Activated CD4-positive, CD25-positive, alpha-beta regulatory T cell treated with anti-CD3 and anti-CD28 coated beads, Interleukin-2, amount 50 U/mL, for 24 hours (primary cell): ENCODE measurements at regions not wholly inside any gene's neighbourhood (a gene's known extent, or its start where the extent isn't known, plus 50 kb on each side); places are given as distances from the start of the nearest gene placed in this dataset.

Experiments
- ATAC-seq, 2 donors: fragments of 150-1000 bp; cut with Tn5 transposase; one replicate each; pipeline ENCODE4 v1.10.0; 2021; ENCODE audit warnings: mild to moderate bottlenecking in 1 of 2, moderate library complexity in 1 of 2

DNA sequence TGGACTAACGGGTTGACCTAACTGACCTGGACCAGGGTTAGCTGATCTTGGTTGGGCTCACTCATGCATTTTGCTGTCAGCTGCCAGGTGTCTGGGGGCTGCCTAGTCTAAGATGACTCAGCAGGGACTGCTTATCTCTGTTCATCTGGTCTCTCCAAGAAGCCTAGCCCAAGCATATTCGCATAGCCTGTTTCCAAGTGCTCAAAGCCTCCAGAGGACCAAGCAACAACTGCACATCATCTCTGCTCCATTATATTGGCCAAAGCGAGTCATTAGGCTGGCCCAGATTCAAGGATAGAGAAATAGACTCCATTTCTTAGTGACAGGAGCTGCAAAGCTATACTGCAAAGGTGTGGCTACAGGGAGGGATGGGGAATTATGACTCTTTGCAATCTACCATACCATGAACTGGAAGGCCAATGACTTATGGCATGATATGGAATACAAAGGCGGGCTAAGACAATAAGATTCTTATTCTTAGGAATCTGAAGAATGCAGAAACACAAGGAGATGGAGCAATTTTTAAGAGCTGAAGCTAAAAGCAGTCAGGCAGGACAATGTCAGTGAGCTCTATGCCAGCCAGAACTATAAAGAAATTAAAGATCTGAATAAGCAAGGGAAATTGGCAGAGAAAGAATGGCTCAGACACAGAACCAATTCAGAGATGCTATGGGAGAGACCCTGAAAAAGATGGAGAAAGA is 194.6 kb upstream of the FSCB start:
- no peak for ATAC-seq

DNA sequence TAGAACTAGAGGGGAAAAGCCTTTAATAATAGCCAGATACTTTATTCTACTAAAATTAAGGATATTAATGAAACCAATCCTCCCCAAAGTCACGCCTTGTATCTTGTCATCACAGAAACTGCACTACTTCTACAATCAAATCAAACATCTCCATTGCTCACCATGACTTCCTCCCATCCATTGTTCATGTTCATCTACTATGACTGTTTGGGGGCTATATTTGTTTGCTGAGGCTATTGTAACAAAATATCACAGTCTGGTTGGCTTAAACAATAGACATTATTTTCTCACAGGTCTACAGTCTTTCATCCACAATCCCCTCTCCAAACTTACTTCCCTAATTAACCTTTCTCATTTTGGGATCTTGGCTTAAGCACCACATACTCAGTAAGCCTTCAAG is 193.6 kb upstream of the FSCB start:
- ATAC-seq, result no peak

DNA sequence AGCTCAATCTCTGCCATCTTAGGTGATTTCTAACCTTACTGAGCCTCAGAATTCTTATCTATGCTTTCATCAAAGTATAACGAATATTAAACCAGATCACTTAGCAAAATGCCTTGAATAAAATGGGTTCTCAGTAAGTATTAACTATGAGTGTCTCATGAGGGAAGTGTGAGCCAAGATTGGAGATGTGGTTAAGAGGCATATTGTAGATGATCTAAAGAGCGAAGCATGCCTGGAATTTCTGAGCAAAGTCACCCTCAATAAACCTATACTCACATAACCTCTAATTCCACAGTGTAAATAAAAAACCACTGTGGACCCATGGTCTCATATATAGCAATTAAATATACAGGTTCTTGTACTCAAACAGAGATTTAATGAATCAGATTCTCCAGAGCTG is 193.1 kb upstream of the FSCB start:
- no peak for ATAC-seq

DNA sequence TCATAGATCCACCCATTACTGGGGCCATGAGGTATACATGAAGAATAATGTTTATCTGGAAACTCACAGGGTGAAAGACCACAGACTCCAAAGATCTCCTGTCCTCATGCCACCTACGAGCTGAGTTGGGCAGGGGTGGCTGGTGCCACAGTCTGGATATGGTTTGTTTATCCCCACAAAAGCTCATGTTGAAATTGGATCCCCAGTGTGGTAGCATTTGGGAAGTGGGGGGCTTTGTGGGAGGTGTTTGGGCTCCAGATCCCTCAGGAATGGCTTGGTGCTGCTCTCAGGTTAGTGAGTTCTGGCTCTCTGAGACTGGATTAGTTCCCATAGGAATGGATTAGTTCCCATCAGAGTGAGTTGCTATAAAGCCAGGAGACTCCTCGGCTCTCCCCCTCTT is 192.3 kb upstream of the FSCB start:
- no peak for ATAC-seq

DNA sequence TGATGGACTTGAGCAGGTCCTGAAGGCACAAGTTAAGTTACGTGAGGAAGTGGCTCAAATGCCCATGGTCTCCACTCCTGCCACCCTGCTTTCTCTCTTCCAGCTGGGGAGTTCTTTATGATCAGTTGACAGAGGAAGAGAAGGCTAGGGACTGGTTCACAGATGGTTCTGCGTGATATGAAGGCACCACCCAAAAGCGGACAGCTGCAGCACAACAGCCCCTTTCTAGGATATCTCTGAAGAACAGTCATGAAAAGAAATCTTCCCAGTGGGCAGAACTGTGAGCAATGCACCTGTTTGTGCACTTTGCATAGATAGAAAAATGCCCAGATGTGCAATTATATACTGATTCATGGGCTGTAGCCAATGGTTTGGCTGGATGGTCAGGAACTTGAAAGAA is 162.4 kb upstream of the FSCB start:
- ATAC-seq, result no peak

DNA sequence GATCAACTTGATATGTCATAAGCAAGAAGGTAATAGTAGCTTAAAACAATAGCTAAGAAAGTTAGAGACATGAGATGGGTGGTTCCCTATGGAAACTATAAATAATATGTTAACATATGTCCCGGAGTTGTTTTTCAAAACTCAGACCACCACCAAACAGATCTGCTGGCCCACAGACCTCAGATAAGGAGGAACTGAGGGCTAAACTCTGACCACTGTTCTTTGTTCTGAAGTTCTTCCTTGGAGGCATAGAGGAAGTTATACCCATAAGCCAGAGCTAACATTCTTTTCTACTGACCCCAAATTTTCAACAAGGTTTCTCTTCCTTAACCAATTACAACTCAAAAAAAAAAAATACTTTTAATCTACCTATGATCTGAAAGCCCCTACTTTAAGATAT is 156.1 kb upstream of the FSCB start:
- ATAC-seq, result no peak

DNA sequence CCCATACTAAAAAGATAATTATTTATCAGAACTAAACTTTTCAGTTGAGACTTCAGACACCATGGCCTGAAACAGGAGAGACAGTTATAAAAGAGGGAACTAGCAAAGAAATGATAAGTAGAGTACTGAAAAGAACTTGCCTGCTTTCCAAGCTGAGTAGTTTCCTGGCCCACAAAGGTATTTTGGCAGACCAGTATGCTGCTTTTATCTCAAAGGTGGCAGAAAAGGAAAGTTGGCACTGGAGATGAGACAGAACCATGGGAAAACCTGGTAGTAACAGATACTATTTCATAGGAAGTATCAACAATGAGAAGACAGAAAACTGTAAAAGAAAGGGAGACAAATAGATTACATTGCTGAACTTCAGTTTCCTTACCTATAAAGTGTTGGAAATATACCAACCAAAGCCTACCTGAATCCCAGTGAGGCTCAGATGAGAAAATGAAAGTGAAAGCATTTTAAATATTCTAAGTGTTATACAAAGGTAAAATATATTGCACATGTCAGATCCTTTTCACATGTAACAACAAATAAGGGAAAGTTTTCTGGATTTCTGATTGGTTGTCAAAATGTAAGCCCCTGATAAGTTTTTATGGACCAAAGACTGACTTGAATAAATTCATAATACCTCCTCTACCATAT is 155.3 kb upstream of the FSCB start:
- peak in 1 of 2 donors; percentile 32 for ATAC-seq

DNA sequence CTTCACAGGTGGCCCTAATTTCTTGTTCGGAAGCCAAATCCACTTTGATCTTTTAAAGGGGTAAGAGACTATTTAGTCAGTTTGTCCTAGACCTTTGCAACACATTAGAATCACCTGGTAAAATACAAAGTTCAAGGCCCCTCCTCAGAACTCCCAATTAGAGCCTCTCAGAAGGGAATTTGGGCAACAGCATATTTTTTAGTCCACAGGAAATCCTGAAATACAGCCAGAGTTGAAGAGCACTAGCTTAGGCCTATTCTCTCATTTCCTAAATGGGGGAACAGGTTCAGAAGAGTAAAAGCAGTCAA is 151.3 kb upstream of the FSCB start:
- ATAC-seq, result no peak

DNA sequence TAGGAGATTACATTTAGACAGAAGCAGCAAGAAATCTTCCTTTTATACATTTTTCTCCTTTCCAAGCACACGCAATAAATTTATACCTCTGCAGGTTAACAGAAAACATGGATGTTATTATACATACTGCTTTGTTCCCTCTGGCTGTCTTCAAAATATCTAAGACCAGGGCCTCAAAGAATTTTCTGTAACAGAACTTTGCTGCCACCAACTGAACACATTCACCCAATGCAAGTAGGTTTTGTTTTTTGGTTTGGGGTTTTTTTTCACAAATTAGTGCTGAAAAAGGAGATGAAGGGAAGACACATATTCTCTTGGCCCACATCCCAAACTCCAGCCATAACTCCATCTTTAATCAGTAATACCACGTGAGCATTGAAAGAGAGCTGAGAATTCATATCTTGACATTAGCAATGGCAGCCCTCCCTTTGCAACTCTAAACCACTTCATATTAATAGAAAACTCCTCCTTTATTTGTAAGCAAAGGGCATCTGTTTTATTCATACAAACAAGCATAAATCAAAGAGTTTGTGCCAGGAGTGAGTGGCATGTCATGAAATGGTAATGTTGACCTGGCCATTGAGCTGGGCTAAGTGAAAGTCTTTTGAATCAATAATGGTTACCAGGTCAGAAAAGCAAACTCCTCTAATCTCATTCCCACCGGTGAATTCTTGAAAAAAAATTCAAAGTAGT is 150.8 kb upstream of the FSCB start:
- no peak for ATAC-seq

DNA sequence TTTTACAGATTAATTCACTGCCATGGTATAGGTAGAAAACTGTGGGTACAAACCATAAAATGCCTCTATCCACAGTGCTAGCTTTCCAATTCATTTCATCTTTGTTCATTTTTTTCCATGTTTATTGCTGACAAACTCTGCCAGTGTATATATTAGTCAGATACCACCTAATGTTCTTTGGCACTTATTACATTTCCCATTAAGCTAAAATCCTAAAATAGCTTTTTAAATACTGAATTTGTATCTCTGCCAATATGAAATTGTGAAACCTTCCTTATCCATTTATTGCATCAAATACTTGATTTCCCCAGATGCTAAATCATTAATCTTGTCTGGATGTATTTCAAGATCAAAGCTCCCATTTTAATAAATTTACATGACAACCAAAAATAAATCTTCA is 150.1 kb upstream of the FSCB start:
- ATAC-seq, result no peak

DNA sequence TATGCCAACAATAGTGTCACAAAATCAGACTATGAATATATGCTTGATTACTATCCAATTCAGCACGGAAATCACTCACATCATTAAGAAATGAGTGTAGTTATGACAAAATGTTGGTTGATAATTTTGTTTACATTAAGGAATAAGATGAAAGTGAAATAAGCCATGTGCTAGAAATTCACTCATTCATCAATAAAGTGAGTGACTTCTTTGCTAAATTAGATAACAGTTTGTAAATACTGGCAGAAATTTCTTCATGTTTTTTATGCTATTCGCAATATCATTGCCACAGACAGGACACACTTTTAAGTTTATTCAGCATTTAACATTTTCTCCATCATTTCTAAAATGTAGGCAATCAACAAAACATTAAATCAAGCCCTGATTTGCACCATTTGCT is 147.5 kb upstream of the FSCB start:
- no peak for ATAC-seq

DNA sequence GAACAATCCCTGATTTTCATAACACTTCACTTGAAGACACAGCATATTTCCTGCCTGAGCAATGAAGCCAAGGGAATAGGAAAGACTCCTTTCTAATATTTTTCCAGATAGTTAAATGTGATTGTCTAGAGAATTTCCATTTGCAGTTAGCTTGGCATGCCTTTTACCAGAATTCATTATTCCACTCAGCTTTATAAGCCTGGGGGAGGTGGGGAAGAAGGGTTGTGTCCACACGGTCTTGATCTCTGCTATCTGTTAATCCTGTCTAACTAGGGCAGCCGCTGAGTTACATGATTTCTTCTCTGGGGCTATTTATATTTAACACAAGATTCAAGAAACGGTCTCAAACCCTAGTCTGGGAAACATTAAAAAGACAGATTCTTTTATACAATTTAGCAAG is 146.6 kb upstream of the FSCB start:
- no peak for ATAC-seq

DNA sequence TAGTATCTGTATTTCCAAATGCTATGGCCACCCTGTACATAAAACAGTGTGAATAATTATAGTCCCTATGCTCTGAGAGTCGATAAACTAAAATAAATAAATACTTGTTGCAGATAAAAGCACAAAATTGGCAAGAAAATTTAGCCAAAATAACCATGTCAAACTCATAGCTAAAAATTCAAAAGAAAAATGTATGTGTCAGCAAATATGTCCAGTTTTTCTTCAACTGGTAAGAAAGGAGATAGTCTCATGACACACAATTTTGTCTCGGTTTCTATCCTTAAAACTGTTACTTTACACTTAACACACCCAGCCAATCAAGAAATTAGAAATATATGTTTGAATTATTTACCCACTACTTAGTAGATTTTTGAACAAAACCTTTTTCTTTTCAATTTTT is 145.6 kb upstream of the FSCB start:
- no peak for ATAC-seq

DNA sequence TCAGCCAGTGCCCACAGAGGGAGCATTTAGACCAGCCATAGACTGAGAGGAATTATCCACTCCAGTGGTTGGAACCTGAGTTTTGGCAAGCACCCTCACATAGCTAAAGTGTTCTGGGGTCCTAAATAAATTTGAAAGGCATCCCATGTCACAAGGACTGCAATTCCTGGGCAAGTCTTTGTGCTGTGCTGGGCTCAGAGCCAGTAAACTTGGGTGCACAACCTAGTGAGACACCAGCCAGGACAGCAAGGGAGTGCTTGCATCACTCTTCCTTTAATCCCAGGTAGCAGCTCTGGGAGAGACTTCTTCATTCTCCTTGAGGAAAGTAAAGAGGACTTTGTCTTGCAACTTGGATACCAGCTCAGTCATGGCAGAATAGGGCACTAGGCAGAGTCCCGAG is 142.0 kb upstream of the FSCB start:
- ATAC-seq, result no peak

DNA sequence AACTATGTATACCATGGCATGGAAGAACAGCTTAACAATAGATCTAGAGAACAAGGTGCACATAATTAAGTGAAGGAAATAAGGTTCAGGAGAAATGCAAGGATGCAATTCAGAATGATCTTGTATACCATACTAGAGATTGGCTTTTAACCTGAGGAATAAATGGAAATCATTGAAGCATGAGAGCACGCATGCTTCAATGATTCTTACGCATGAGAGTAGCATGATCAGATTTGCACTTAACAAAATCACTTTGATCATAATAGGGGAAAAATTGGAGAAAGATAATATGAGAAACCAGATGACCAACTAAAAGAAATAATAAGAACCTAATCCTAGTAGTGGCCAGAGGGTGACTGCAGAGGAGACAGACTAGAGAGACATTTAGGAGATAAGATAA is 133.3 kb upstream of the FSCB start:
- no peak for ATAC-seq

DNA sequence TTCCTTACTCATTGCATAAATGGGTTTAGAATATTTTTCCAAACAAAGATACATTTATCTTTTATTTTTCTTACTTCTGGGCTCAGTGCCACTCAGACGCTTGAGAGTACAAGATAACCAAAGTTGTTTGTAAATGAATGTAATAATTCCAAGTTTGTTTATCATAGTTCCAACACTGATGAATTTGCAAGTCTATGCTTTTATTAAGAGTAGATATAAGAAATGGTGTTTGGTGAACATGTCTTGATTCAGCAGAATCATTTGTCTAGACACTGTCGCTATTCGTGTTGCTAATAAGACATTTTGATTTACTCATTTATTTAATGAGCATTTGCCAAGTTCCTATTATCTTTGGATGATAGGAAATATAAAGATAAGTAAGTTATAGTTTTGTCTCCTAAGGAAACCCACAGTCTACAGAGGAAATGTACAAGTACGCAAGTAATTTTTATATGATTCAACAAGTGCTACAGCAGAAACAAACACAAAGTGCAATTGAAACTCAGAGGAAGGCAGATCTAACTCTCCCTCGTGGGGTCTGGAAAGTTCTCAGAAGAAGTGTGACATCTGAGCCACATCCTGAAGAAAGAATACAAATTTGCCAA is 132.8 kb upstream of the FSCB start:
- no peak for ATAC-seq

DNA sequence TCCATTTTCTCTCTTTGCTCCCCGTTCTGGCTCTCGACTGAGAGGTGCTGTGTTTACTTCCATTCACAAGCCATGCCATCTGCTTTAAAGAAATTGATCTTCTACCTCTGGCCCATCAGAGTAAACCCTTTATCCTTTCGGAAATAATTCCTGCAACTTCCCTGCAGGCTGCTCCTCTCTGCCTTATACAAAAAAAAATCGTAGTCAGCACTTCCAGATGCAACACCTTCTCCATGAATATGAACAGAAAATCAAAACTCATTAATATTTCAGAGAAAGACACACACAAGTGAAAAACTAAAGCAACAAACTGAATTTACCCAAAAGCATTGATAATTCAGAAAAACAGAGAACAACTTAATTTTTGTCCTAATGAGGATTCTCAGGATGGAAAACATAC is 127.6 kb upstream of the FSCB start:
- no peak for ATAC-seq

DNA sequence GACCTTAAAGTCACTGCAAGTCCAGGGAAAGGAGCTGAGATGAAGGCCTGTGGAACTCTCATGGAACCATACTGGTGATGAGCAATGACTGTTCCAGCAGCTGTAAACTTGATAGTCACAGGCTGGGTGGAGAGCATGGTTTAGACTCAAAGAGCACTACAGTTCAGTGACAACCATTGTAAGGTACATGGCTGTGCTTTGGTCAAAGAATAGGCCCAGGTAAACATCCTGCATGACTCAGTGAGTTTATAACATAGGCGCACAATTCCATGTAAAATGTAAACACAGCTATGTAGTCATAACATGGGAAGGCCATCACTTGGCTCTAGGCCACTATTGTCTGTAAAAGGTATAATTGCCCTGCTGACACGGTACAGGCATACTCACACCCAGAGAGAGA is 119.3 kb upstream of the FSCB start:
- no peak for ATAC-seq

DNA sequence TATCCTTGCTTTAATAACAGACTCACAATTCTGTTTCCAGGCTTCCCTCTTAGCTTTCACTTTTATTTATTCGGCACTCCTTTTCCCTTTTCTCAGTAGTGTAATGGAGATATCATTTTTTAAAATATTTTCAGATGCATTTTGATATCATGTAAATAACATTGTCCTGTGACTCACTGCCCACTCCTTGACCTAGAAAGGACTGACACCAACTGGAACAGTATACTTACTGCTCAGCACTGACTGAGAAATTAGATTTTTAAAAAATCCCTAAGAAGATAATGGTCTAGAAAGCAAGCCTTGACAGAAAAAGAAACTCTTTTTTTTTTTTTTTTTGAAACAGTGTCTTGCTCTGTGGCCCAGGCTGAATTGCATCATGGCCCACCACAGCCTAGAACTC is 118.0 kb upstream of the FSCB start:
- no peak for ATAC-seq

DNA sequence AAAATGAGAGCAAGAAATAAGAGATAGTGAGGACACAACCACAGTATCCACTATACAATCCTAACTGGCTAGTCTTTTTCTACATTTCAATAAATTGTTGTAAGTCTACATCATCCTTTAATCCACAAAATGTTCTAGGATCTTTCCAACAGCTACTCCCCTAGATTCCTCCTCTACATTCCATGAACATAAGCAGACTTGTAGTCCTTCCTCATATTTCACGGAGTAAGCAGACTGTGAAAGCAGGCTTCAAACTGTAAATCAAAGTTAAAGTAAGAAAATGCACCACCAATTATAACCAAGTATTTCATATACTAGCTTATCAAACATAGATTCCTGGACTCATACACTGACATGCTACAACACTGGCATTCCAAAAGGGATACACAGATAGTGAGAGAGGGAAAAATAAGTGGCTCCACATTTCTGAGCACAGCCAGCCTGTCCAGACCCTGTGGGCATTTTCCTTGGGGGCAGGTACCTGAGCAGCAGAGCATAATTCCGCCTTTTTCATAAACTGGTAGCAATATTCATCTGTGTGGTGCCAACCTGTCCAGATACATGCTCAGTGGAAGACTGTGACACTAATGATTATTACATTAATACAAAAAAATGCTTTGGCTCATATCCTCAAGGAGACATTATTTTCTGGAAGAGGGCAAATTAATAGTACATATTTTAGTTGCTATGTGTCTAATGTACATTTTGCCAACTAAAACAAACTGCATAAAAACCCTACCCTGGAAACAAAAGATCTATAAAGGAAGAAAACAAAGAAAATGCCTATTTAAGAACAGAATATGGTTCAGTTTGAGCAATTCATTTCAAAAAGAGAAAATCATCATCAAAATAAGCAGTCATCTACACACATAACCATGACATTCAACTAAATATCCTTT is 113.3 kb upstream of the FSCB start:
- ATAC-seq, result no peak

DNA sequence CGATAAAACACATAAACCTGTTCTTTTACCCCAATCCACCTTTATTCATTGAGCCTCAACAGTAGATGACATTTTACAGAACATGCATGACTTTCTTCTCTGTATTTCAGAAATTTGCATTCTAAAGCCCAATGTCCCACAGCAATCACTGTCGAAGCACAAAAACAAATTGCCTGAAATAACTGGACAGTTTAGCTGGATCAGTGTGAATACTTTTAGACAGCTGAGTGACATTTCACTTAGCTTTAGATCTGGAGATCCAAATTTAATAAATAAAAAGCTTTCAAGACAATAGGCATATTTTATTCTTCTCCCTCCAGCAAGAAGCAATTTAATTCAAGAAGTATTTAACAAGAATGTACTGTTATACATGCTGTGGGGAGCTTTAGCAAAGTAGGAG is 109.1 kb upstream of the FSCB start:
- ATAC-seq, result no peak

DNA sequence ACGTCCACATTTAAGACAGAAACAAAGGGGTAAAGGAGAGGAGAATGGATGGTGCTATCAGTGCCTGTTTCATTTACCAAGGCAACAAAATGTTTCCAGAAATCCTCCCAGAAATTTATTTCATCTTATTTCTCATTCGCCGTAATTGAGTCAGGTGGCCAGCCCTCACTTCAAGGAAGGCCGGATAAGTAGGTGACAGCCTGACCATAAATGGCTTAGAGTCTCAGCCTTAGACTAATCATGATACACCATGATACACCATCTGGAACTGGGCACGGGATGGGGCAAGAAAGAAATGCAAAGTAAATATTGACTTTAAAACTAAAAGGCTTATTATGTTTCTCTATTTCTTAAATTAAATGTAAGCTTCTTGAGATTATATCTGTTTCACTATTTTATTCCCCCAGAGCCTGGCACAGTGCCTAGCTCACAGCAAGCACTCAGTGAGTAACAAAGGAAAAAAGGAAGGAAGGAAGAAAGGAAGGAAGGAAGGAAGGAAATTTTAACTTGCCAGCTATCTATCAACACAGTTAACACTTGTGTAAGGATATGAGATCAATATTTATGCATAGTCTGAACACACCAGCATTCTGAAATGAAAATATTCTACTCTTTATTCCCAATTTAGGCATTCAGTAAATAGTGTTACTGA is 106.1 kb upstream of the FSCB start:
- ATAC-seq, result no peak

DNA sequence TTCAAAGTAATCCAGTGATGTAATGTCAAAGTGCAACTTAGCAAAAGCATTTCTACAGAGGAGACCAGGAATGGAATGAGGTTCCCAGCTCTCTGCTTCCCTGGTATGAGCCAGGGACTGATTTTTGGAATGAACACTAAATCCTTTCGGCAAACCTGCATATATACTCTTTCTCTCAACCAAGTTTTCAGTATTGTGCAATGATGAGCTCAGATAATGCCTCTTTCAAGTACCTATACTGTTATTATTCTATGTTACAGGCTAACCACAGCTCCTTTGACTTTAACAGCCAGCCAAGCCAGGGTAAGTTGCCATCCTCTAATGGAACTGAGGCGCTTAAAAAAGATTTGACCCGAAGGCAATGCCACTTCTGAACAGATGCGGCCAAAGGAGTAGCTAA is 104.9 kb upstream of the FSCB start:
- no peak for ATAC-seq
